Thoracic aorta (tissue), 2 donors: ENCODE measurements at regions not wholly inside any gene's neighbourhood (a gene's known extent, or its start where the extent isn't known, plus 50 kb on each side); places are given as distances from the start of the nearest gene placed in this dataset.

ENCODE experiments used
- ATAC-seq: fragments of 150-250 bp; one replicate; pipeline ENCODE4 v1.8.0; 2017; ENCODE audit warnings: low read depth; ENCODE audit not compliant: insufficient number of reproducible peaks, low FRiP score
- DNase-seq: peaks from one replicate; pipeline ENCODE4 v3.0.0-alpha.2; 2020; ENCODE audit warnings: low spot score
- H3K27ac ChIP-seq, 2 donors: fragments of 200-600 bp; sonication (generic); 1 replicate in 1 of 2; 2 replicates in 1 of 2; pipeline ENCODE4 v1.5.1; 2016; ENCODE audit warnings: mild to moderate bottlenecking in 2 of 2, moderate library complexity in 2 of 2
- H3K27me3 ChIP-seq: fragments of 200-600 bp; sonication (generic); replicated peaks from 2 replicates; pipeline ENCODE4 v1.6.0; 2016; ENCODE audit warnings: mild to moderate bottlenecking; ENCODE audit not compliant: insufficient read depth
- H3K36me3 ChIP-seq: fragments of 200-600 bp; sonication (generic); one replicate; pipeline ENCODE4 v1.5.1; 2016
- H3K4me1 ChIP-seq, 2 donors: fragments of 200-600 bp; sonication (generic); 1 replicate in 1 of 2; 2 replicates in 1 of 2; pipeline versions ENCODE4 v1.5.1 to v1.6.0; 2016; ENCODE audit warnings: low read depth in 2 of 2, mild to moderate bottlenecking in 1 of 2; ENCODE audit not compliant: control insufficient read depth in 1 of 2
- H3K4me3 ChIP-seq: fragments of 200-600 bp; sonication (generic); 2 replicates; pipeline ENCODE4 v1.5.1; 2016; ENCODE audit warnings: mild to moderate bottlenecking
- H3K9me3 ChIP-seq: fragments of 200-600 bp; sonication (generic); 2 replicates; pipeline ENCODE4 v1.5.1; 2016
- TF ChIP-seq, protein P1 (sequence below): fragments of 200-600 bp; sonication (generic); IDR thresholded peaks from one replicate; pipeline ENCODE4 v1.5.1; 2019; ENCODE audit warnings: antibody characterized with exemption

DNA sequence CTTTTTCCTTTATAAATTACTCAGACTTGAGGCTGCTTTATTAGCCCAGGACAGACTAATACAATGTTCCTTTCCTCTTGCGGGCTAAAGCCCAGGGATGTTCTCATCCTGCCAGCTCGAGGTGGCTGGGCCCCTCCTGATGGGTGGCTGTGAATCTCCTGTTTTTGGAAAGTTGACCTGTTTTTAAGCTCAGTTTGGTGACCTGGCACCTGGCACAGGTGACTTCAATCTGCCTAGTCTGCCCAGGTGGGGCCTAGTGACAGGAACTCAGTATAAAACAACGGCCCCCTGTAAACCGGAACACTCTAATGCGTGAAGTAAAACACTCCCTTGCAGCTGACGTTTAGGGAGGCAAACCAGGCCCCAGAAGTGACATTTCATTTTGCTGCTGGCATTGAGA, 92.7 kb upstream of the SNTG2 start:
- TF ChIP-seq, protein P1, sequence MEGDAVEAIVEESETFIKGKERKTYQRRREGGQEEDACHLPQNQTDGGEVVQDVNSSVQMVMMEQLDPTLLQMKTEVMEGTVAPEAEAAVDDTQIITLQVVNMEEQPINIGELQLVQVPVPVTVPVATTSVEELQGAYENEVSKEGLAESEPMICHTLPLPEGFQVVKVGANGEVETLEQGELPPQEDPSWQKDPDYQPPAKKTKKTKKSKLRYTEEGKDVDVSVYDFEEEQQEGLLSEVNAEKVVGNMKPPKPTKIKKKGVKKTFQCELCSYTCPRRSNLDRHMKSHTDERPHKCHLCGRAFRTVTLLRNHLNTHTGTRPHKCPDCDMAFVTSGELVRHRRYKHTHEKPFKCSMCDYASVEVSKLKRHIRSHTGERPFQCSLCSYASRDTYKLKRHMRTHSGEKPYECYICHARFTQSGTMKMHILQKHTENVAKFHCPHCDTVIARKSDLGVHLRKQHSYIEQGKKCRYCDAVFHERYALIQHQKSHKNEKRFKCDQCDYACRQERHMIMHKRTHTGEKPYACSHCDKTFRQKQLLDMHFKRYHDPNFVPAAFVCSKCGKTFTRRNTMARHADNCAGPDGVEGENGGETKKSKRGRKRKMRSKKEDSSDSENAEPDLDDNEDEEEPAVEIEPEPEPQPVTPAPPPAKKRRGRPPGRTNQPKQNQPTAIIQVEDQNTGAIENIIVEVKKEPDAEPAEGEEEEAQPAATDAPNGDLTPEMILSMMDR = no peak
- ATAC-seq = no peak
- no peaks in the 10 kb centered on the region for H3K27me3 ChIP-seq
- no peaks in the 10 kb centered on the region for H3K36me3 ChIP-seq
- H3K27ac ChIP-seq = no peak overlapping the region
- no peak for DNase-seq
- H3K9me3 ChIP-seq = no peaks in the 10 kb centered on the region
- no peak overlapping the region for H3K4me3 ChIP-seq
- no peaks in the 10 kb centered on the region for H3K4me1 ChIP-seq

DNA sequence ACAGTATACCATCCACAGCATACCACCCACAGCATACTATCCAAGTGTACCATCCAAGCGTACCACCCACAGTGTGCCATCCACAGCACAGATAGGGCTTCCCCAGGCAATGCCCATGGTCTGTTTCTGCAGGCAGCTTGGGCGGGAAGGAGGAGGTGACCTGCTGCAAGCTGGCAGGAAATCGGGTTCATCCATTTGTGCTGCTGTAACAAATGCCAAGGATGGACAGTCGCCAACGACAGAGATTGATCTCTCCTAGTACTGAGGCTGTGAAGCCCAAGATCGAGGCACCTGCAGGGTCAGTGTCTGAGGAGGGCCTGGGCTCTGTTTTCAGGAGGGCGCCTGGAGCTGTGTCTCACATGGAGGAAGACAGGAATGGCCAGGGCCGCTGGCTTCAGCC, 93.6 kb upstream of the SNTG2 start:
- no peak overlapping the region for H3K27ac ChIP-seq
- no peaks in the 10 kb centered on the region for H3K4me1 ChIP-seq
- ATAC-seq (no peak), DNase-seq (no peak)
- H3K9me3 ChIP-seq = no peaks in the 10 kb centered on the region
- no peaks in the 10 kb centered on the region for H3K36me3 ChIP-seq
- no peak overlapping the region for H3K4me3 ChIP-seq
- H3K27me3 ChIP-seq = no peaks in the 10 kb centered on the region
- TF ChIP-seq, protein P1 = no peak

DNA sequence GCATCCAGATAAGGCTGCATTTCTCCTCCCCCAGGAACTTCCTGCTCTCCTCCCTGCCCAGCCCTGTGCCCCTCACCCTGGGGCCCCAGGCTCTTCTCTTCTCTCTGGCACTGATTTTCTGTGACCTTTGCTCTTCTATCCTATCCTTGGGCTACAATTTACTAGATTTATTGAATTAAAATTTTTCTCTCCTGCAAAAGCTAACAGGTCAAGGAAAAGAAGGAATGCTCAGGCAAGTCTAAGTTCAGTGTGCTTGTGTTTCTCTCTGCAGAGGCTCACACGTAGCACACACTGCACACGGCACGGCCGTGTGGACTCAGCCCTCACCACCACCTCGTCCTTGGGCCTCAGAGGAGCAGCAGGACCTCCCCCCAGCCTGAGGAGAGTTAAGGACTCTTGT, 94.2 kb upstream of the SNTG2 start:
- H3K27me3 ChIP-seq = no peaks in the 10 kb centered on the region
- H3K9me3 ChIP-seq = no peaks in the 10 kb centered on the region
- no peak overlapping the region for H3K27ac ChIP-seq
- no peak for DNase-seq
- ATAC-seq = no peak
- TF ChIP-seq, protein P1 = no peak
- H3K36me3 ChIP-seq = no peaks in the 10 kb centered on the region
- H3K4me3 ChIP-seq = no peak overlapping the region
- H3K4me1 ChIP-seq = no peaks in the 10 kb centered on the region

DNA sequence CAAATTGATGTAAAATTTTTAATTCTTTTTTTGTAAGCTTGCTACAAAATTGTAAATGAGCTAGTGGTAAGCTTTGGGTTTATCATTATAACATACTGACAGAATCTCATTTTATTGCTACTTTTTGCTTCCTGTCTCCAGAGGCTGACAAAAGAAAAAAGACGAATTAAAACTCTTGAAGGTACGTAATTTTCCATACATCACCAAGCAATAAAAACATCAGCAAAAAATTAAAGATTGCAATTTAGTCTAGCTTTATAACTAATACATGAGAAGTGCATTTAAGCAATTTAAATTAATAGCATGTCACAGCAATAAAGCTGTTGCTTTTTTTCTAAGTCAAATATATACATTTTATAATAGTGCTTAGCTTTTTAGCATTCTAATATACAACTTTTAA, 94.6 kb upstream of the SNTG2 start:
- H3K4me1 ChIP-seq = no peaks in the 10 kb centered on the region
- no peaks in the 10 kb centered on the region for H3K36me3 ChIP-seq
- H3K27me3 ChIP-seq = no peaks in the 10 kb centered on the region
- ATAC-seq = no peak
- H3K9me3 ChIP-seq = no peaks in the 10 kb centered on the region
- H3K27ac ChIP-seq = no peak overlapping the region
- no peak for DNase-seq
- TF ChIP-seq, protein P1 = no peak
- H3K4me3 ChIP-seq = no peak overlapping the region

DNA sequence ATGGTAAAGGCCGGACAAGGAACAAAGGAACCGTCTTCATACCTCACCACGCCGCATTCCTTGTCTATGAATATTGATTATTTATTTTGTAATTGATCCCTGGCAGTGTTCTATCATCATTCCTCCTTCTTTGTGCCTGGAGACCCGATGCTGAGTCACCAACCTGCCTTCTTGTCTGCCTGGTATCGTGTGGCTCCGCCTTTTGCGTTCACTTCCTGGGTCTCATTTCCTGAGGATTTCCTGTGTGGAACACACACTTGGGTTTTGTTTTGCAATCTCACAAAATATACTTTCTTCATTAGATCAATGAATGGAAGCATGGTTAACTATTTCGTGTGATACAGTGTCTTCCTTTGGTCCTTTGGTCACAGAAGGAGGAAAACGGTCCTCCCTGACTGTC, 95.5 kb upstream of the SNTG2 start:
- Histone ChIP-seq H3K4me3 (no peak overlapping the region), H3K27me3 (no peaks in the 10 kb centered on the region), H3K9me3 (no peaks in the 10 kb centered on the region), H3K4me1 (no peaks in the 10 kb centered on the region), H3K27ac (no peak overlapping the region), H3K36me3 (no peaks in the 10 kb centered on the region)
- TF ChIP-seq, protein P1 = no peak
- no peak for ATAC-seq
- no peak for DNase-seq
